ENCODE measurements at regions not wholly inside any gene's neighbourhood (a gene's known extent, or its start where the extent isn't known, plus 50 kb on each side); places are given as distances from the start of the nearest gene placed in this dataset.

GRCh38 chr7:155138204-155138603 is 68.1 kb downstream of the HTR5A start:
- DNase-seq (ENCODE audit: low read depth), result no peak

- DNase-seq (ENCODE audit: low read depth), result no peak
These were observed 71.4 kb downstream of the HTR5A start for GRCh38 chr7:155141562-155141961.

GRCh38 chr7:155143381-155143780 is 73.3 kb downstream of the HTR5A start:
- DNase-seq (ENCODE audit: low read depth), result no peak

- no peak for DNase-seq (ENCODE audit: low read depth)
These were observed 74.2 kb downstream of the HTR5A start for GRCh38 chr7:155144371-155144770.

- no peak for DNase-seq (ENCODE audit: low read depth)
These were observed 75.5 kb downstream of the HTR5A start for GRCh38 chr7:155145477-155146255.

GRCh38 chr7:155147172-155147571 is 77.0 kb downstream of the HTR5A start:
- DNase-seq (ENCODE audit: low read depth), result no peak

GRCh38 chr7:155147624-155148023 is 77.5 kb downstream of the HTR5A start:
- DNase-seq (ENCODE audit: low read depth), result no peak

GRCh38 chr7:155153676-155154075 is 83.6 kb downstream of the HTR5A start:
- no peak for DNase-seq (ENCODE audit: low read depth)

- DNase-seq (ENCODE audit: low read depth), result no peak
These were observed 84.5 kb downstream of the HTR5A start for GRCh38 chr7:155154586-155154985.

- DNase-seq (ENCODE audit: low read depth), result no peak
These were observed 91.6 kb downstream of the HTR5A start for GRCh38 chr7:155161690-155162089.

GRCh38 chr7:155162422-155162821 is 92.3 kb downstream of the HTR5A start:
- DNase-seq (ENCODE audit: low read depth), result no peak

- DNase-seq (ENCODE audit: low read depth), result no peak
These were observed 93.6 kb downstream of the HTR5A start for GRCh38 chr7:155163696-155164095.

- DNase-seq (ENCODE audit: low read depth), result no peak
These were observed 94.2 kb downstream of the HTR5A start for GRCh38 chr7:155164316-155164715.

GRCh38 chr7:155166108-155166507 is 96.0 kb downstream of the HTR5A start:
- no peak for DNase-seq (ENCODE audit: low read depth)

- DNase-seq (ENCODE audit: low read depth), result peak; percentile 94
These were observed 96.7 kb downstream of the HTR5A start for GRCh38 chr7:155166673-155167370.

- no peak for DNase-seq (ENCODE audit: low read depth)
These were observed 97.7 kb downstream of the HTR5A start for GRCh38 chr7:155167706-155168365.

- no peak for DNase-seq (ENCODE audit: low read depth)
These were observed 98.7 kb downstream of the HTR5A start for GRCh38 chr7:155168597-155169480.

- no peak for DNase-seq (ENCODE audit: low read depth)
These were observed 99.5 kb downstream of the HTR5A start for GRCh38 chr7:155169498-155170065.

- no peak for DNase-seq (ENCODE audit: low read depth)
These were observed 100.2 kb downstream of the HTR5A start for GRCh38 chr7:155170331-155170730.

- DNase-seq (ENCODE audit: low read depth), result no peak
These were observed 102.0 kb downstream of the HTR5A start for GRCh38 chr7:155172141-155172540.

GRCh38 chr7:155173905-155174304 is 103.8 kb downstream of the HTR5A start:
- no peak for DNase-seq (ENCODE audit: low read depth)
